Keratinocyte (primary cell): ENCODE measurements at regions not wholly inside any gene's neighbourhood (a gene's known extent, or its start where the extent isn't known, plus 50 kb on each side); places are given as distances from the start of the nearest gene placed in this dataset.

ENCODE experiments used
- DNase-seq: peaks from one replicate; pipeline ENCODE4 v3.0.0-alpha.2; 2011; ENCODE audit warnings: low read depth, missing footprints, low spot score
- FAIRE-seq: peaks from 2 replicates; lab custom pipeline; 2011; peaks lifted over from hg19 to GRCh38; lab: Jason Lieb, UNC
- H2AFZ ChIP-seq: 2 replicates; pipeline ENCODE4 v1.6.0; 2012; ENCODE audit warnings: low read length, control low read depth, inconsistent platforms; ENCODE audit not compliant: control insufficient read depth
- H3K27ac ChIP-seq: 2 replicates; pipeline ENCODE4 v1.5.1; 2011; ENCODE audit warnings: low read length; ENCODE audit not compliant: control insufficient read depth, insufficient read depth
- H3K27me3 ChIP-seq: 3 replicates; pipeline ENCODE4 v1.6.0; 2011; ENCODE audit warnings: low read length; ENCODE audit not compliant: control insufficient read depth, insufficient read depth; ENCODE audit errors: extremely low read depth
- H3K36me3 ChIP-seq, 2 experiments: 2 replicates in 1 of 2; 3 replicates in 1 of 2; pipeline ENCODE4 v1.5.1; 2011; ENCODE audit warnings: low read length in 2 of 2, mild to moderate bottlenecking in 1 of 2; ENCODE audit not compliant: control insufficient read depth in 2 of 2, insufficient read depth in 2 of 2; ENCODE audit errors: extremely low read depth in 1 of 2
- H3K4me1 ChIP-seq: 3 replicates; pipeline ENCODE4 v1.5.1; 2011; ENCODE audit warnings: low read length; ENCODE audit not compliant: control insufficient read depth, insufficient read depth; ENCODE audit errors: extremely low read depth
- H3K4me2 ChIP-seq: 3 replicates; pipeline ENCODE4 v1.6.0; 2011; ENCODE audit warnings: low read depth, low read length; ENCODE audit not compliant: control insufficient read depth, insufficient read depth; ENCODE audit errors: extremely low read depth
- H3K4me3 ChIP-seq, 3 experiments: fragments of 200-600 bp in 1 of 3; sonication (generic) in 1 of 3; 2 replicates in 2 of 3; 3 replicates in 1 of 3; pipeline ENCODE4 v1.5.1; 2011 to 2016; ENCODE audit warnings: low read length in 3 of 3, mild to moderate bottlenecking in 3 of 3, control low read depth in 2 of 3, inconsistent platforms in 1 of 3, low read depth in 1 of 3, mixed read lengths in 1 of 3, mixed run types in 1 of 3, moderate library complexity in 1 of 3; ENCODE audit not compliant: control insufficient read depth in 2 of 3, insufficient read depth in 2 of 3; ENCODE audit errors: extremely low read depth in 1 of 3
- H3K79me2 ChIP-seq: 2 replicates; pipeline ENCODE4 v1.6.0; 2012; ENCODE audit warnings: low read length; ENCODE audit not compliant: control insufficient read depth, insufficient read depth
- H3K9ac ChIP-seq: 3 replicates; pipeline ENCODE4 v1.6.0; 2011; ENCODE audit warnings: low read length; ENCODE audit not compliant: control insufficient read depth, insufficient read depth; ENCODE audit errors: extremely low read depth
- H3K9me1 ChIP-seq: 3 replicates; pipeline ENCODE4 v1.6.0; 2011; ENCODE audit warnings: low read length; ENCODE audit not compliant: control insufficient read depth, insufficient read depth; ENCODE audit errors: extremely low read depth
- H3K9me3 ChIP-seq: 2 replicates; pipeline ENCODE4 v1.5.1; 2012; ENCODE audit warnings: low read depth, low read length; ENCODE audit not compliant: control insufficient read depth
- H4K20me1 ChIP-seq: 3 replicates; pipeline ENCODE4 v1.6.0; 2011; ENCODE audit warnings: low read length; ENCODE audit not compliant: control insufficient read depth, insufficient read depth; ENCODE audit errors: extremely low read depth
- EZH2 ChIP-seq: IDR thresholded peaks from one replicate; pipeline ENCODE4 v1.6.1; 2012; ENCODE audit warnings: inconsistent platforms, mild to moderate bottlenecking, low read length, moderate library complexity
- dilution Hi-C: fragments of 300-500 bp; cut with MboI; formaldehyde crosslinking; loops from one replicate; pipeline ENCODE4 v1.7.0; 2020; ENCODE audit warnings: low sequenced_read_pairs; ENCODE audit not compliant: extremely low pct_ligation_motif_present
- TF ChIP-seq, protein P1 (sequence below), 3 experiments: IDR thresholded peaks in 1 of 3; conservative IDR thresholded peaks in 1 of 3; optimal IDR thresholded peaks in 1 of 3; 2 replicates in 2 of 3; 3 replicates in 1 of 3; pipeline versions ENCODE3 to v1.5.1; 2011; ENCODE audit warnings: low read length in 3 of 3, mild to moderate bottlenecking in 3 of 3, moderate library complexity in 2 of 3, control low read depth in 1 of 3, inconsistent platforms in 1 of 3; ENCODE audit not compliant: insufficient read depth in 2 of 3; ENCODE audit errors: extremely low read depth in 1 of 3

DNA sequence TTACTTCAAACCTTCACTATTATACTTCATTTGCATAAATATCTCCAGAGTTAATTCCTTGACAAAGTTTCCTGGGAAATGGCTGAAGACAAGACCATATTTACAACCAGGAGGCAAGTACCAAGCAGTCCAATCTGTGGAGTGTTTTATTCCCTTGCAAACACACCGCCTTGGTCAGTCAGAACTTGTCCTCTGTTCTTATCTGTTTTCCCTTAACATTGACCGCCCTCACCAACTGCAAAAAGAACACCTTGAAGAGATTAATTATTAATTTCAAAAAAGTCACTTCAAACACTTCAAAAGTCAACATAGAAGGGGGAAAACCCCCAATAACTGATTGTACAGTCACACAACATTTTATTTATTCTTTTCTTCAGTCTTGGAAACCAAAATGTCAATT, 269.0 kb upstream of the RGMB start:
- no peaks in the 10 kb centered on the region for H4K20me1 ChIP-seq
- dilution Hi-C loops: no loop called here
- no peaks in the 10 kb centered on the region for H3K9me3 ChIP-seq
- no peaks in the 10 kb centered on the region for H3K9me1 ChIP-seq
- DNase-seq (no peak), FAIRE-seq (no peak)
- H3K4me2 ChIP-seq: no peak overlapping the region
- no peaks in the 10 kb centered on the region for H3K79me2 ChIP-seq
- TF ChIP-seq EZH2: no peak
- TF ChIP-seq, protein P1, sequence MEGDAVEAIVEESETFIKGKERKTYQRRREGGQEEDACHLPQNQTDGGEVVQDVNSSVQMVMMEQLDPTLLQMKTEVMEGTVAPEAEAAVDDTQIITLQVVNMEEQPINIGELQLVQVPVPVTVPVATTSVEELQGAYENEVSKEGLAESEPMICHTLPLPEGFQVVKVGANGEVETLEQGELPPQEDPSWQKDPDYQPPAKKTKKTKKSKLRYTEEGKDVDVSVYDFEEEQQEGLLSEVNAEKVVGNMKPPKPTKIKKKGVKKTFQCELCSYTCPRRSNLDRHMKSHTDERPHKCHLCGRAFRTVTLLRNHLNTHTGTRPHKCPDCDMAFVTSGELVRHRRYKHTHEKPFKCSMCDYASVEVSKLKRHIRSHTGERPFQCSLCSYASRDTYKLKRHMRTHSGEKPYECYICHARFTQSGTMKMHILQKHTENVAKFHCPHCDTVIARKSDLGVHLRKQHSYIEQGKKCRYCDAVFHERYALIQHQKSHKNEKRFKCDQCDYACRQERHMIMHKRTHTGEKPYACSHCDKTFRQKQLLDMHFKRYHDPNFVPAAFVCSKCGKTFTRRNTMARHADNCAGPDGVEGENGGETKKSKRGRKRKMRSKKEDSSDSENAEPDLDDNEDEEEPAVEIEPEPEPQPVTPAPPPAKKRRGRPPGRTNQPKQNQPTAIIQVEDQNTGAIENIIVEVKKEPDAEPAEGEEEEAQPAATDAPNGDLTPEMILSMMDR (optimal IDR thresholded peaks at IDR 0.05 in 1 of 3, IDR thresholded peaks at IDR 0.05 in 1 of 3, conservative IDR thresholded peaks at IDR 0.05 in 1 of 3; ENCODE audit: extremely low read depth in 1 of 3, insufficient read depth in 2 of 3, low read length in 3 of 3): no peak
- H3K9ac ChIP-seq: no peak overlapping the region
- no peaks in the 10 kb centered on the region for H3K27me3 ChIP-seq
- no peaks in the 10 kb centered on the region for H3K36me3 ChIP-seq
- H3K4me1 ChIP-seq: no peaks in the 10 kb centered on the region
- H3K27ac ChIP-seq: no peak overlapping the region
- no peak overlapping the region for H3K4me3 ChIP-seq
- no peak overlapping the region for H2AFZ ChIP-seq

DNA sequence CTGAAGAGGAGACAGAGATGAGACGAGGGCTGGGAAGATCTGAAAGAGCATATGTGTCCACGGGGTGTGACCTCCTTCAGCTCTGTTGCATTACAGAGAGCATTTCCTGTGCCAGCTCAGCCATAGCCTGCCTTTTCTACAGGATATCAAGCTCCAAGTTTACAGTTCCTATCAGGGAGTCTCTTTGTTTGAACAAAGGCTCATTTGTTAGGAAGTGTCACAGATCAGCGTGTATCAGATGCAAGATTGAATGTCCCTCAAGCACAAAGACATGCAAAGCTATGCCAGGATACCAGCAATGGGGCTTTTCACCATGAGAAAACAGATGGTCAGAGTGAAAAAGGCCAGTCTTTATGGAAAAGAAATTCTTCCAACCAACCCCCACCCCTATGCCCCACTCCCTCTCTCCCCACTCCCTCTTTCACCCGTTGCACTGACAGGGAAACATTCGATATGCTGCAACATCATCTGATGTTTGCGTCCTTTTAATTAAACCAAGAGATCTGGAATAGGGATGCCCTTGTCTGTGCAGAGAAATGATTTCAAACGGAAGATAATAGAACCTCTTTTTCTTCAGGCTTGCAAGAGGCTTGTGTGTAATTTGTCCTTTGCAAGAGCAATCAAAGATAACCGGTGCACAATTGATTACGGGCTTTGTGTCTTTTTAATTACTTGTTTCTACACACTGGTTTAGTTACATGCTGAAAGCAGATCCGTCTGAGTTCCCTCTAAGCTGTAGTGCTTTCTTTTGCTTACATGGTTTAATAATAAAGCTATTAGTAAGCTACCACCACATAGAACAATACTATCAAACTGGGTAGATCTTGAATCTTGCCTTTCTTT, 263.1 kb upstream of the RGMB start:
- H3K9ac ChIP-seq: no peak overlapping the region
- H4K20me1 ChIP-seq: no peaks in the 10 kb centered on the region
- no peaks in the 10 kb centered on the region for H3K36me3 ChIP-seq
- dilution Hi-C loops: no loop called here
- no peaks in the 10 kb centered on the region for H3K79me2 ChIP-seq
- no peak overlapping the region for H3K4me3 ChIP-seq
- no peaks in the 10 kb centered on the region for H3K9me3 ChIP-seq
- TF ChIP-seq, protein P1 (optimal IDR thresholded peaks at IDR 0.05 in 1 of 3, IDR thresholded peaks at IDR 0.05 in 1 of 3, conservative IDR thresholded peaks at IDR 0.05 in 1 of 3; ENCODE audit: extremely low read depth in 1 of 3, insufficient read depth in 2 of 3, low read length in 3 of 3): no peak
- H3K4me2 ChIP-seq: no peak overlapping the region
- H3K4me1 ChIP-seq: no peaks in the 10 kb centered on the region
- no peaks in the 10 kb centered on the region for H3K27me3 ChIP-seq
- no peak for DNase-seq
- no peak for FAIRE-seq
- no peak overlapping the region for H3K27ac ChIP-seq
- H3K9me1 ChIP-seq: no peaks in the 10 kb centered on the region
- H2AFZ ChIP-seq: no peak overlapping the region
